ENCODE measurements at regions not wholly inside any gene's neighbourhood (a gene's known extent, or its start where the extent isn't known, plus 50 kb on each side); places are given as distances from the start of the nearest gene placed in this dataset.

- no peak for TF ChIP-seq POLR2A (IDR thresholded peaks at IDR 0.05)
- no peak for TF ChIP-seq CTCF (IDR thresholded peaks at IDR 0.05 in 4 of 5, conservative IDR thresholded peaks at IDR 0.05 in 1 of 5)
These were observed 72.0 kb upstream of the RAB6C start for GRCh38 chr2:129907256-129907998.
